Activated B cell treated with CpG ODN at 0.5 μM for 24 hours (primary cell): ENCODE measurements at regions not wholly inside any gene's neighbourhood (a gene's known extent, or its start where the extent isn't known, plus 50 kb on each side); places are given as distances from the start of the nearest gene placed in this dataset.

Source experiments
- ATAC-seq: fragments of 200-7000 bp; cut with Tn5 transposase; one replicate; pipeline ENCODE4 v1.10.0; 2021; ENCODE audit warnings: low read depth, mild to moderate bottlenecking, moderate library complexity
- CTCF ChIA-PET: fragments of 350-600 bp; sonication (Branson Sonifier 250); formaldehyde crosslinking; loops from one replicate; lab custom pipeline; 2021; ENCODE audit warnings: antibody characterized with exemption; lab: Charles Lee
- POLR2A ChIA-PET: fragments of 350-600 bp; sonication (Branson Sonifier 250); formaldehyde crosslinking; loops from one replicate; lab custom pipeline; 2021; ENCODE audit warnings: antibody characterized with exemption; lab: Charles Lee
- DNase-seq: peaks from one replicate; pipeline ENCODE4 v3.0.0; 2022
- H3K27ac Mint-ChIP-seq: one replicate; pipeline ENCODE4 v1.8.0; 2020; ENCODE audit warnings: mixed read lengths
- H3K27me3 Mint-ChIP-seq: one replicate; pipeline ENCODE4 v1.8.0; 2021; ENCODE audit warnings: mixed read lengths
- H3K36me3 Mint-ChIP-seq: one replicate; pipeline ENCODE4 v1.8.0; 2021; ENCODE audit warnings: low read depth, mixed read lengths
- H3K4me1 Mint-ChIP-seq: one replicate; pipeline ENCODE4 v1.8.0; 2021; ENCODE audit warnings: mixed read lengths
- H3K4me3 Mint-ChIP-seq: one replicate; pipeline ENCODE4 v1.8.0; 2020; ENCODE audit warnings: mild to moderate bottlenecking, mixed read lengths
- H3K9me3 Mint-ChIP-seq: one replicate; pipeline ENCODE4 v1.8.0; 2020; ENCODE audit warnings: mixed read lengths
- intact Hi-C: fragments of 100-400 bp; cut with micrococcal nuclease; formaldehyde crosslinking; loops from one replicate; pipeline ENCODE4 v1.15.1; 2024
- TF ChIP-seq, protein P1 (sequence below): fragments of 200-600 bp; IDR thresholded peaks from one replicate; pipeline ENCODE4 v1.8.0; 2022; ENCODE audit warnings: antibody characterized with exemption, mild to moderate bottlenecking

DNA sequence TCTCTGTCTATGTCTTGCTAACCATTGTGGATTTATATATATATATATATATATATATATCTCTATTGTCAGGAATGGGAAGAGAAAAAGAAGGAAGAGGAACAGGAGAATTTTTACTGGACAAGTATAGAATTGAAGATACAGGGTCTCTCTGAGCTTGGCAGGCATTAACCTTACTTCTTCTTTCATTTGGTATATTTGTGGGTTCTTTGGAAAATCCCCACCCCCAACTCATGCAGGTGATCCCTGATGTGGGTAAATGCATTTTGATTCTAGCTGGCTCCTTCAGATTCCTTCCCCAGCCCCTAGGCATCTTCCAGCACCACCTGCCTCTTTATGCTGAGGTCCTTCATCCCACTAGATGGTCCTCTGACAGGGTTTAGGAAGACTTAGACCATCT, 78.8 kb upstream of the TRABD2B start:
- H3K27me3 Mint-ChIP-seq = peaks cover 9% of the 10 kb centered on the region
- H3K4me3 Mint-ChIP-seq = no peak overlapping the region
- peaks cover 3% of the 10 kb centered on the region for H3K4me1 Mint-ChIP-seq
- intact Hi-C loops = no loop called here
- ATAC-seq (no peak), DNase-seq (no peak)
- CTCF ChIA-PET = interaction anchor here (1.6 kb wide), 1 partner anchor 18 kb away, joined by 3 read pairs; no protein-coding TSS in a partner anchor
- no peaks in the 10 kb centered on the region for H3K9me3 Mint-ChIP-seq
- no peak overlapping the region for H3K27ac Mint-ChIP-seq
- TF ChIP-seq, protein P1, sequence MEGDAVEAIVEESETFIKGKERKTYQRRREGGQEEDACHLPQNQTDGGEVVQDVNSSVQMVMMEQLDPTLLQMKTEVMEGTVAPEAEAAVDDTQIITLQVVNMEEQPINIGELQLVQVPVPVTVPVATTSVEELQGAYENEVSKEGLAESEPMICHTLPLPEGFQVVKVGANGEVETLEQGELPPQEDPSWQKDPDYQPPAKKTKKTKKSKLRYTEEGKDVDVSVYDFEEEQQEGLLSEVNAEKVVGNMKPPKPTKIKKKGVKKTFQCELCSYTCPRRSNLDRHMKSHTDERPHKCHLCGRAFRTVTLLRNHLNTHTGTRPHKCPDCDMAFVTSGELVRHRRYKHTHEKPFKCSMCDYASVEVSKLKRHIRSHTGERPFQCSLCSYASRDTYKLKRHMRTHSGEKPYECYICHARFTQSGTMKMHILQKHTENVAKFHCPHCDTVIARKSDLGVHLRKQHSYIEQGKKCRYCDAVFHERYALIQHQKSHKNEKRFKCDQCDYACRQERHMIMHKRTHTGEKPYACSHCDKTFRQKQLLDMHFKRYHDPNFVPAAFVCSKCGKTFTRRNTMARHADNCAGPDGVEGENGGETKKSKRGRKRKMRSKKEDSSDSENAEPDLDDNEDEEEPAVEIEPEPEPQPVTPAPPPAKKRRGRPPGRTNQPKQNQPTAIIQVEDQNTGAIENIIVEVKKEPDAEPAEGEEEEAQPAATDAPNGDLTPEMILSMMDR = no peak
- POLR2A ChIA-PET = no interaction called here
- H3K36me3 Mint-ChIP-seq = no peaks in the 10 kb centered on the region

DNA sequence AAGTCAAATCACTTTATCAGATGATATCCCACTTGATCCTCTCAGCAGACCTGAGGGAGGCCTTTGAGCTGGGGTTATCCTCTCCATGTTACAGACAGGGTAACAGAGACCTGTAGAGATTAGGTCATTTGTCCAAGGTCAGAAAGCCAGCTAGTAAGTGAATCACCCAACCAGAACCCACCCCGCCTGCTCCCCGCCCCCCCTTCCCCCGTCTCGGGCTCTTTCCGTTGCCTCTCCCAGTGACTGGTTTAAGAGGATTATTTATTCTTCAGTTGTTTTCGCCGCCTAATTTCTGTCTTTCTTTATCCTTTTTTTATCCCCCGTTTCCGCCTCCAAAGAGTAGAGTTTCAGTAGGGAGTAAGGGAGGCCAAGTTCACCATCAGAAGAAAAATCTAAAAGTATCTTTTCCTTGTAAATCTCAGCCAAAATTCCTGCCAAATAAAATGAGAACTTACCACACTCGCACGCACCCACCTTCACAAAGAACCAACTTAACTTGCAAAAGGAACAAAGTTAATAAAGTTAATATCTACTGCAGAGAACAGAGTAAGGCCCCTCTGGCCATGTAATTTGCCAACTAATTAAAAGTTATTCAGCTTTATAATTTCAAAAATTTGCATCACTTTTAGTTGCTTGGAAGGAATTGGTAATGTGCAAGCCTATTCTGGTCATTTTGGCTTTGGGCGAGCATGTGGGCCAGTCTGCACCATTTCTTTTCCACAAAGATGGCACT, 76.8 kb upstream of the TRABD2B start:
- H3K36me3 Mint-ChIP-seq = no peaks in the 10 kb centered on the region
- no peak for DNase-seq
- ChIA-PET CTCF (no interaction called here), POLR2A (no interaction called here)
- H3K27ac Mint-ChIP-seq = no peak overlapping the region
- no peak for ATAC-seq
- H3K4me3 Mint-ChIP-seq = no peak overlapping the region
- peaks cover 9% of the 10 kb centered on the region for H3K27me3 Mint-ChIP-seq
- peaks cover 3% of the 10 kb centered on the region for H3K4me1 Mint-ChIP-seq
- TF ChIP-seq, protein P1 = no peak
- intact Hi-C loops = no loop called here
- no peaks in the 10 kb centered on the region for H3K9me3 Mint-ChIP-seq

DNA sequence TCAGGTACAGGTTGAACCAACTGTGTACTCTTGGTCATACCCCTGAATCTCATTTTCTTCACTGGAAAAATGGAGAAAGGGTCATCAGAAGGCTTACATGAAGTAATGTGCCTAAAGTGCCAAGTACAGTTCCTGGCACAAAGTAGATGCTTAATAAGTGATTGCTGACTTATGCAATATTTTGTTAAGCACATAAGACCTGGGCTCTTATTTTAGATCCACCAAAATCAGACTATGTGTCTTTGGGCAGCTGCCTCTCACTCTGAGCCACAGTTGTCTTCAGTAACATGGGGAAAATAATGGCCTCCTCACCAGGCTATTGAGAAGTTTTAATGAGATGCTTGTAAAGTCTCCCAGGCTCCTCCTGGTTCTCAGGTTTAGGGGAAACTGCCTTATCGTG, 74.3 kb upstream of the TRABD2B start:
- POLR2A ChIA-PET = no interaction called here
- Mint-ChIP-seq H3K9me3 (no peaks in the 10 kb centered on the region), H3K4me1 (peaks cover 3% of the 10 kb centered on the region), H3K27ac (no peak overlapping the region), H3K4me3 (no peak overlapping the region), H3K27me3 (peaks cover 5% of the 10 kb centered on the region), H3K36me3 (no peaks in the 10 kb centered on the region)
- intact Hi-C loops = no loop called here
- TF ChIP-seq, protein P1 = no peak
- ATAC-seq = no peak
- CTCF ChIA-PET = no interaction called here
- no peak for DNase-seq

DNA sequence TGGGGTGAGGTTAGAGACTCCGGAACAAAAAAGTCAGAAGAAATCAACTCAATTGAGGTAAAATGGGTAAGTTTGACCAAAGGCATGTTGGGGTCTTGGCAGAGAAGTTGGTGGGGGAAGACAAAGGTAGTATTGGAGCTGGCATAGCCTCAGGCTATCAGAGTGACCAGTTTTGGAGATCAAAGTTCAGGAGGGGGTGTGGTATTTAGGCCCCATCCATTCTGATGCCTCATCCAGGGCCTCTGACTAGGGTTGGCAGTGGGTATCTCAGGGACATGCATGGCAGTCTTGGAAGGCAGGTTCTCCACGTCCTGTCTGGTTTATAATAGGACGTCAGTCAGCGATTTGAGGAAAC, 73.2 kb upstream of the TRABD2B start:
- ChIA-PET CTCF (no interaction called here), POLR2A (no interaction called here)
- Mint-ChIP-seq H3K36me3 (no peaks in the 10 kb centered on the region), H3K9me3 (no peaks in the 10 kb centered on the region), H3K27ac (no peak overlapping the region), H3K27me3 (peaks cover 6% of the 10 kb centered on the region), H3K4me3 (no peak overlapping the region), H3K4me1 (no peaks in the 10 kb centered on the region)
- DNase-seq = no peak
- no peak for ATAC-seq
- TF ChIP-seq, protein P1 = no peak
- intact Hi-C loops = no loop called here

DNA sequence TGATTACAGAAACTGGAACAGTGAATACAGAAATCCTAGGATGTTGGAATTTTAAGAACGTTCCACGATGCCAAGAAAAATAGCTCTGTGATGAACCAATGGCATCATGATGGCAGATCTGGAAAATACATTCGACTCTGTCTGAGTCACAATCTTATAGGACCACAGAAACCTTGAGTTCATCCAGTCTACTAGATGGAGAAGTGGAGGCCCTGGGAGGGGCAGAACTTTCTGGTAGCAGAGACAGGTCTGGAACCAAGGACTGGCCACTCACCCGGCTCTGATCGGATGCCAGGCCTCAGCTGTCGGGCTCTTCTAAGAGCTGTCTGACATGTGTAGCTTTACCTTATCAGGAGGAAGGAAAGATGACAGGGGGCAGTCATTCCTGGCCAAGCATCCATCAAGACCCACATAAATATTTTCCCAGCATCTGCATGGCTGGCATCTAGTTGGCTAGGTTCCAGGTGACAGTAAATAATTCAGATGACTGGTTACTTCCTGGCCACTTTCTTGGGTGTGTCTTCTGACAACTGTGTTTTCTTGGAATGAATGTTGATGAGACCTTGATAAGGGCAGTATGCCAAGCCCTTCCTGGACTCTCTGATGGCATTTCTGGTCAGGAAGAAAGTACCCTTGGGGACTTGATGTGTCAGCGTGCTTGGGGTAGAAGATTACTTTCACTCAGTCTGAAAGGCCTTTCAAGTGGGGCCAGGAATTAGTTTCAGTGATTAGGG, 72.6 kb upstream of the TRABD2B start:
- intact Hi-C loops = no loop called here
- no peak overlapping the region for H3K27ac Mint-ChIP-seq

More for the DNA sequence above, 72.6 kb upstream of the TRABD2B start:
- POLR2A ChIA-PET = no interaction called here
- CTCF ChIA-PET = no interaction called here
- H3K36me3 Mint-ChIP-seq = no peaks in the 10 kb centered on the region
- ATAC-seq (no peak), DNase-seq (no peak)
- H3K4me3 Mint-ChIP-seq = no peak overlapping the region
- TF ChIP-seq, protein P1 = no peak
- H3K9me3 Mint-ChIP-seq = no peaks in the 10 kb centered on the region
- peaks cover 6% of the 10 kb centered on the region for H3K27me3 Mint-ChIP-seq
- no peaks in the 10 kb centered on the region for H3K4me1 Mint-ChIP-seq
